MCF 10A (cell line): ENCODE measurements at regions not wholly inside any gene's neighbourhood (a gene's known extent, or its start where the extent isn't known, plus 50 kb on each side); places are given as distances from the start of the nearest gene placed in this dataset.
A peak's percentile ranks its signal among the peaks of the same experiment; 100 is the strongest.

Experiments
- BruUV-seq: library from RNA; stranded (reverse); fragments of 400-500 nt; replicated peaks from 2 replicates; lab custom pipeline; 2021; lab: Mats Ljungman, UMichigan
- CTCF ChIA-PET: fragments of 300-600 bp; sonication (Branson Sonifier 250); formaldehyde crosslinking; extraction: SDS; loops from one replicate; lab custom pipeline; 2021; ENCODE audit warnings: antibody characterized with exemption, inconsistent platforms; lab: Yijun Ruan, JAX
- POLR2A ChIA-PET: fragments of 300-600, 350-650 bp; sonication (Branson Sonifier 250); formaldehyde crosslinking; extraction: SDS; loops from one replicate; lab custom pipeline; 2020; ENCODE audit warnings: antibody characterized with exemption, inconsistent platforms; lab: Yijun Ruan, JAX
- DNase-seq: peaks from one replicate; pipeline ENCODE4 v3.0.0-alpha.2; 2018; ENCODE audit not compliant: unreplicated experiment
- H3K27ac Mint-ChIP-seq: one replicate; pipeline ENCODE4 v1.8.0; 2022; ENCODE audit warnings: mild to moderate bottlenecking, low read depth, mixed read lengths; ENCODE audit not compliant: unreplicated experiment
- H3K27me3 Mint-ChIP-seq: one replicate; pipeline ENCODE4 v1.8.0; 2022; ENCODE audit warnings: mixed read lengths; ENCODE audit not compliant: insufficient read depth, unreplicated experiment
- H3K36me3 Mint-ChIP-seq: one replicate; pipeline ENCODE4 v1.8.0; 2022; ENCODE audit warnings: mild to moderate bottlenecking, moderate library complexity, mixed read lengths; ENCODE audit not compliant: insufficient read depth, unreplicated experiment
- H3K4me1 Mint-ChIP-seq: one replicate; pipeline ENCODE4 v1.8.0; 2022; ENCODE audit warnings: mixed read lengths; ENCODE audit not compliant: insufficient read depth, unreplicated experiment
- H3K4me3 Mint-ChIP-seq: one replicate; pipeline ENCODE4 v1.8.0; 2022; ENCODE audit warnings: mild to moderate bottlenecking, moderate library complexity, mixed read lengths; ENCODE audit not compliant: unreplicated experiment
- H3K9me3 Mint-ChIP-seq: one replicate; pipeline ENCODE4 v1.8.0; 2022; ENCODE audit warnings: mixed read lengths; ENCODE audit not compliant: unreplicated experiment
- CTCF ChIP-seq: fragments of 200-600 bp; IDR thresholded peaks from one replicate; pipeline ENCODE4 v1.8.0; 2022; ENCODE audit warnings: antibody characterized with exemption, mild to moderate bottlenecking; ENCODE audit not compliant: unreplicated experiment
- intact Hi-C: fragments of 100-400 bp; cut with micrococcal nuclease; formaldehyde crosslinking; loops from 2 replicates; pipeline ENCODE4 v1.14.1; 2022

GRCh38 chr2:78615956-78616355 lies 409.5 kb upstream of the REG3G start:
- no peak for DNase-seq
- BruUV-seq: no TSS peak
- TF ChIP-seq CTCF: no peak
- CTCF ChIA-PET: no interaction called here
- POLR2A ChIA-PET: interaction anchor here (0.6 kb wide), 1 partner anchor 1766 kb away, joined by 3 read pairs; no protein-coding TSS in a partner anchor
- H3K27ac Mint-ChIP-seq: no peak overlapping the region
- intact Hi-C loops: no loop called here
- H3K27me3 Mint-ChIP-seq: peaks cover under 1% of the 10 kb centered on the region
- no peaks in the 10 kb centered on the region for H3K4me1 Mint-ChIP-seq
- peaks cover 6% of the 10 kb centered on the region for H3K36me3 Mint-ChIP-seq
- no peak overlapping the region for H3K4me3 Mint-ChIP-seq
- H3K9me3 Mint-ChIP-seq: no peaks in the 10 kb centered on the region

- no peaks in the 10 kb centered on the region for H3K36me3 Mint-ChIP-seq
- no peak overlapping the region for H3K4me3 Mint-ChIP-seq
- POLR2A ChIA-PET: no interaction called here
- intact Hi-C loops: no loop called here
- DNase-seq: no peak
- H3K9me3 Mint-ChIP-seq: peaks cover 7% of the 10 kb centered on the region
- BruUV-seq: no TSS peak
- CTCF ChIA-PET: no interaction called here
- H3K27ac Mint-ChIP-seq: no peak overlapping the region
- no peak for TF ChIP-seq CTCF
- no peaks in the 10 kb centered on the region for H3K4me1 Mint-ChIP-seq
- no peaks in the 10 kb centered on the region for H3K27me3 Mint-ChIP-seq
These were observed 391.1 kb upstream of the REG3G start for GRCh38 chr2:78634425-78634824.

GRCh38 chr2:78644854-78645253 lies 380.6 kb upstream of the REG3G start:
- Mint-ChIP-seq H3K36me3 (no peaks in the 10 kb centered on the region), H3K9me3 (no peaks in the 10 kb centered on the region), H3K4me1 (no peaks in the 10 kb centered on the region), H3K4me3 (no peak overlapping the region), H3K27ac (no peak overlapping the region), H3K27me3 (no peaks in the 10 kb centered on the region)
- no TSS peak for BruUV-seq
- CTCF ChIA-PET: no interaction called here
- intact Hi-C loops: no loop called here
- TF ChIP-seq CTCF: no peak
- DNase-seq: peak; percentile 24
- POLR2A ChIA-PET: no interaction called here

GRCh38 chr2:78646533-78647364 lies 378.8 kb upstream of the REG3G start:
- ChIA-PET POLR2A (no interaction called here), CTCF (interaction anchor here (0.7 kb wide), 1 partner anchor 1033 kb away, joined by 3 read pairs; no protein-coding TSS in a partner anchor)
- no peak for TF ChIP-seq CTCF
- Mint-ChIP-seq H3K4me1 (no peaks in the 10 kb centered on the region), H3K9me3 (peaks cover 14% of the 10 kb centered on the region), H3K4me3 (no peak overlapping the region), H3K27ac (no peak overlapping the region), H3K36me3 (no peaks in the 10 kb centered on the region), H3K27me3 (no peaks in the 10 kb centered on the region)
- intact Hi-C loops: no loop called here
- BruUV-seq: no TSS peak
- no peak for DNase-seq
